ENCODE measurements at regions not wholly inside any gene's neighbourhood (a gene's known extent, or its start where the extent isn't known, plus 50 kb on each side); places are given as distances from the start of the nearest gene placed in this dataset.

DNA sequence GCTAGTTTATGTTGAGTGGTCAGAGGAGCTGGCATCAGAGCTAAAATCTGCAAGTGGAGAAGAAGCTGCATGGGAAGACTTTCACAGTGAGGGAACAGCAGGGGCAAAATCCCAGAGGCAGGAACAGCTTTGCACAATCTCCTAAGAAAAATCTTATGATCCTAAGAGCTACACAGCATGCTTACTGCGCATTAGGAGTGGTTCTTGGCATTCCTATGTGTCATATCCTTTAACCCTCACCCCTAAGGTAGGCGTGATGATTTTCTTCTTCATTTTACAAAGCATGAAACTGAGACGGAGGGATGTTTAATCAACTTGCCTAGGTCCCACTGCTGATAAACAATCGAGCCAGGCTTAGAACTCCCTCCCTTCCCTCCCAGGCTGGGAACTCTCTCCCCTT lies 313.6 kb upstream of the SULF2 start:
- H3K36me3 ChIP-seq (ENCODE audit: control insufficient read depth, insufficient read depth, low read length): no peaks in the 10 kb centered on the region
- POLR2A ChIA-PET: no interaction called here
- CTCF ChIA-PET: interaction anchor here (1.3 to 1.8 kb wide), 2 partner anchors 15 to 33 kb away, joined by 3 to 4 read pairs; no protein-coding TSS in a partner anchor
- no peak overlapping the region for H3K4me3 ChIP-seq (ENCODE audit: low read depth, low read length)
- peaks cover 1% of the 10 kb centered on the region for H3K27me3 ChIP-seq (ENCODE audit: control insufficient read depth, insufficient read depth, low read length)
- TF ChIP-seq, protein P1, sequence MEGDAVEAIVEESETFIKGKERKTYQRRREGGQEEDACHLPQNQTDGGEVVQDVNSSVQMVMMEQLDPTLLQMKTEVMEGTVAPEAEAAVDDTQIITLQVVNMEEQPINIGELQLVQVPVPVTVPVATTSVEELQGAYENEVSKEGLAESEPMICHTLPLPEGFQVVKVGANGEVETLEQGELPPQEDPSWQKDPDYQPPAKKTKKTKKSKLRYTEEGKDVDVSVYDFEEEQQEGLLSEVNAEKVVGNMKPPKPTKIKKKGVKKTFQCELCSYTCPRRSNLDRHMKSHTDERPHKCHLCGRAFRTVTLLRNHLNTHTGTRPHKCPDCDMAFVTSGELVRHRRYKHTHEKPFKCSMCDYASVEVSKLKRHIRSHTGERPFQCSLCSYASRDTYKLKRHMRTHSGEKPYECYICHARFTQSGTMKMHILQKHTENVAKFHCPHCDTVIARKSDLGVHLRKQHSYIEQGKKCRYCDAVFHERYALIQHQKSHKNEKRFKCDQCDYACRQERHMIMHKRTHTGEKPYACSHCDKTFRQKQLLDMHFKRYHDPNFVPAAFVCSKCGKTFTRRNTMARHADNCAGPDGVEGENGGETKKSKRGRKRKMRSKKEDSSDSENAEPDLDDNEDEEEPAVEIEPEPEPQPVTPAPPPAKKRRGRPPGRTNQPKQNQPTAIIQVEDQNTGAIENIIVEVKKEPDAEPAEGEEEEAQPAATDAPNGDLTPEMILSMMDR (IDR thresholded peaks at IDR 0.05; ENCODE audit: insufficient read depth, low read depth, low read length): no peak
- DNase-seq (ENCODE audit: low read depth): no peak

DNA sequence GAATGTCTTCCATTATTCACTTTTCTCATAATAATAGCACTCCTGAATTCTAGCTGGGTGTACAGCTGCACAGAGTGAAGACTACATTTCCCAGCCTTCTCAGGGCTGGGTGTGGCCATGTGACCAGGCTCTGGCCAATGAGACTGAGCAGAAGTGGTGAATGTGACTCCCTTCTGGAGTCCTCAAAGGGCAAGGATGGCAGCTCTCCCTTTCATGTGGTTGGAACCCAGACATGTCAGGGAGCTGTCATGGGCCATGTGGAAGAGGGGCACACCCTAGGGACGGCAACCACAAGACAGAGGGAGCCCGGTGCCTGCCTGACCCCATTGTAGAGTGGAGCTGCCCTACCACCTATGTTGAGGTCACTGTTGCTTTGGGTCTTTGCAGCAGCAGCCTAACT lies 312.8 kb upstream of the SULF2 start:
- Histone ChIP-seq H3K4me3 (ENCODE audit: low read depth, low read length) (no peak overlapping the region), H3K27me3 (ENCODE audit: control insufficient read depth, insufficient read depth, low read length) (peaks cover 1% of the 10 kb centered on the region), H3K36me3 (ENCODE audit: control insufficient read depth, insufficient read depth, low read length) (no peaks in the 10 kb centered on the region)
- POLR2A ChIA-PET: no interaction called here
- TF ChIP-seq, protein P1 (IDR thresholded peaks at IDR 0.05; ENCODE audit: insufficient read depth, low read depth, low read length): no peak
- CTCF ChIA-PET: interaction anchor here (1.0 to 1.8 kb wide), 3 partner anchors 15 to 34 kb away, joined by 3 to 5 read pairs (median 4); no protein-coding TSS in a partner anchor
- no peak for DNase-seq (ENCODE audit: low read depth)

DNA sequence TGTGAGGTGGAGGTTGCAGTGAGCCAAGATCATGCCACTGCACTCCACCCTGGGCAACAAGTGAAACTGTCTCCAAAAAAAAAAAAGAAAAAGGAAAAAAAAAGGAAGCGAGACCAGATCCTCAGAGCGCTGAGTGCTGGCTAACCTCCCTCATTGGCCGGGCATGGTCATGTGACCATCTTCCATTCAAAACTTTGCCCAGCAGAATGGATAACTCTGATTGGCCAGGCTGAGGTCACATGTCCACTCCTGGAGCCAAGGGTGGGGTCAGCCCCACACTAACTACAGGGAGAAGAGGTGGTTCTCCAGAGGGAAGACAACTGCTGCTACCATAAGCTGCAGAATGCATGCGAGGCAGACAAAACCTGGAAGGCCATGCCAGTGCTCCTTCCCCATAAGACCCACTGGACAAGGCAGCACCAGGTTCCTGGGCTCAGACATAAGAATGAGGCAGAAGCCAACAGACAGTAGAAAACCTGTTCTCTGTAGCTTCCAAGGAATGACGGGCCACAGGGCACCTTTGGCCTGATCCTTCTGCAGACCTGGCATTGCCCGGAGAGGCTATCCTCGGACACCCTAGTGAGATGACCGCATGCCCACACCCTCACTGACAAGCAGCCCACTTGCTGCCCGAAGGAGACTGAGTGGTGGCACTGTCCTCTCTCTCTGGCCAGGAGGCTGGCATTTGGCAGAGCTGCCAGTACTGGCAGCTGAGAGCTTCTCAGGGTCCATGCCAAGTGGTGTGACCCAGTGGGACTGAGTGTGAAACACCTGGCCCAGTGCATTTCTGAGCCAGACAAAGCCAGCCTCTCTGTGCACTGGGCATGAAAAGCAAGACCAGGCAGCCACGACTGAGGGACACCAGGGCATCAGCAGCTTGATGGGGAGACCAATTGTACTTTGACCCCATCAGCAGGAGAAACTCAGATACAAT lies 311.9 kb upstream of the SULF2 start:
- DNase-seq (ENCODE audit: low read depth): no peak
- TF ChIP-seq, protein P1 (IDR thresholded peaks at IDR 0.05; ENCODE audit: insufficient read depth, low read depth, low read length): no peak
- H3K27me3 ChIP-seq (ENCODE audit: control insufficient read depth, insufficient read depth, low read length): peaks cover 2% of the 10 kb centered on the region
- ChIA-PET POLR2A (no interaction called here), CTCF (interaction anchor here (1.0 kb wide), 1 partner anchor 24 kb away, joined by 5 read pairs; no protein-coding TSS in a partner anchor)
- no peak overlapping the region for H3K4me3 ChIP-seq (ENCODE audit: low read depth, low read length)
- H3K36me3 ChIP-seq (ENCODE audit: control insufficient read depth, insufficient read depth, low read length): no peaks in the 10 kb centered on the region

- ChIA-PET CTCF (no interaction called here), POLR2A (no interaction called here)
- no peaks in the 10 kb centered on the region for H3K36me3 ChIP-seq (ENCODE audit: control insufficient read depth, insufficient read depth, low read length)
- TF ChIP-seq, protein P1 (IDR thresholded peaks at IDR 0.05; ENCODE audit: insufficient read depth, low read depth, low read length): no peak
- H3K27me3 ChIP-seq (ENCODE audit: control insufficient read depth, insufficient read depth, low read length): peaks cover 2% of the 10 kb centered on the region; the same call in 1 of the 2 replicates
- H3K4me3 ChIP-seq (ENCODE audit: low read depth, low read length): no peak overlapping the region
- no peak for DNase-seq (ENCODE audit: low read depth)
Observed at GRCh38 chr20:48096212-48096875, 311.1 kb upstream of the SULF2 start.

GRCh38 chr20:48094944-48095343 lies 309.7 kb upstream of the SULF2 start:
- ChIA-PET CTCF (no interaction called here), POLR2A (no interaction called here)
- H3K4me3 ChIP-seq (ENCODE audit: low read depth, low read length): no peak overlapping the region
- DNase-seq (ENCODE audit: low read depth): no peak
- peaks cover 2% of the 10 kb centered on the region; the same call in 1 of the 2 replicates for H3K27me3 ChIP-seq (ENCODE audit: control insufficient read depth, insufficient read depth, low read length)
- TF ChIP-seq, protein P1 (IDR thresholded peaks at IDR 0.05; ENCODE audit: insufficient read depth, low read depth, low read length): no peak
- no peaks in the 10 kb centered on the region for H3K36me3 ChIP-seq (ENCODE audit: control insufficient read depth, insufficient read depth, low read length)
